ENCODE measurements at regions not wholly inside any gene's neighbourhood (a gene's known extent, or its start where the extent isn't known, plus 50 kb on each side); places are given as distances from the start of the nearest gene placed in this dataset.

- H4K20me1 ChIP-seq (ENCODE audit: insufficient read depth, low read length), result no peaks in the 10 kb centered on the region
- H4K5ac ChIP-seq (ENCODE audit: low read depth, low read length), result no peak overlapping the region; the same call in 1 of the 2 replicates
- no peak overlapping the region for H3K23ac ChIP-seq (ENCODE audit: low read depth, low read length)
- peak; percentile 44 for DNase-seq
- no peaks in the 10 kb centered on the region for H3K36me3 ChIP-seq (ENCODE audit: control insufficient read depth, insufficient read depth, low read length)
- ChIA-PET CTCF (interaction anchor here (0.7 kb wide), 1 partner anchor 276 kb away, joined by 5 read pairs; no protein-coding TSS in a partner anchor), POLR2A (ENCODE audit: unreplicated experiment) (interaction anchor here (0.6 kb wide), 1 partner anchor 213 kb away, joined by 4 read pairs; no protein-coding TSS in a partner anchor)
- H3K56ac ChIP-seq (ENCODE audit: extremely low read depth, insufficient read depth, low read length), result no peak overlapping the region
- in situ Hi-C loops (cut with MboI; ENCODE audit: low sequenced_read_pairs), result no loop called here
- peak overlapping the region; percentile 7; the same call in 1 of the 2 replicates for H3K18ac ChIP-seq (ENCODE audit: low read depth, low read length)
- no peak overlapping the region for H2BK120ac ChIP-seq (ENCODE audit: low read depth, low read length)
- H3K9me3 ChIP-seq (ENCODE audit: control insufficient read depth, insufficient read depth, low read length), result no peaks in the 10 kb centered on the region
- no peak overlapping the region for H2BK15ac ChIP-seq (ENCODE audit: low read depth, low read length)
- no peak overlapping the region for H2AK9ac ChIP-seq (replicated peaks; ENCODE audit: low read depth, low read length, poor library complexity)
- dilution Hi-C loops (cut with HindIII; ENCODE audit: low sequenced_read_pairs, unreplicated experiment), result no loop called here
- H3K27me3 ChIP-seq (ENCODE audit: control insufficient read depth, insufficient read depth, low read length), result no peaks in the 10 kb centered on the region
- no peak overlapping the region for H2AFZ ChIP-seq (replicated peaks; ENCODE audit: low read length, poor library complexity)
- no TSS peak for BruUV-seq (replicated peaks)
- no peak overlapping the region for H3K27ac ChIP-seq (ENCODE audit: insufficient read depth, low read length)
- no peak overlapping the region for H3K14ac ChIP-seq (replicated peaks; ENCODE audit: low read depth, low read length)
- intact Hi-C loops (cut with micrococcal nuclease), result no loop called here
- peaks cover 0 to 27% of the 10 kb centered on the region in 2 experiments; a peak in 1 of 4 replicates for H3K79me1 ChIP-seq (ENCODE audit: low read depth in 1 of 2, low read length in 2 of 2)
- H4K8ac ChIP-seq (ENCODE audit: low read depth in 2 of 2, low read length in 2 of 2), result no peak overlapping the region; a peak in 1 of 4 replicates
- 0 out of 2 replicates have a peak overlapping the region, but pooled peaks have one; percentile 46 for H2AK5ac ChIP-seq (ENCODE audit: low read depth, low read length)
- peaks cover 9% of the 10 kb centered on the region for H3K4me1 ChIP-seq (ENCODE audit: control insufficient read depth, insufficient read depth, low read length)
- peak overlapping the region; percentile 9; the same call in 1 of the 2 replicates for H2BK20ac ChIP-seq (ENCODE audit: low read depth, low read length)
- H3K4me3 ChIP-seq (ENCODE audit: insufficient read depth, low read depth, low read length), result no peak overlapping the region
- TF ChIP-seq NFE2L2 (IDR thresholded peaks at IDR 0.05; ENCODE audit: low read depth, low read length), result no peak
- peak; percentile 37; the same call in 1 of the 2 replicates for TF ChIP-seq CEBPB (IDR thresholded peaks at IDR 0.05; ENCODE audit: low read depth, low read length)
- no peak overlapping the region for H2BK5ac ChIP-seq (ENCODE audit: low read depth, low read length, poor library complexity, severe bottlenecking)
- no peaks in the 10 kb centered on the region; the same call in 1 of the 2 replicates for H3K9me1 ChIP-seq (ENCODE audit: insufficient read depth, low read length)
- peak; percentile 36; the same call in 1 of the 2 replicates for ATAC-seq (ENCODE audit: low read depth)
- peak overlapping the region; percentile 20; the same call in 1 of the 2 replicates for H3K4ac ChIP-seq (ENCODE audit: low read depth, low read length)
- no CpG with 5 or more reads among the region's 5 CpGs for WGBS, 2 experiments (ENCODE audit: extremely low coverage in 2 of 2, insufficient read length in 1 of 2)
- no peak overlapping the region for H4K91ac ChIP-seq (ENCODE audit: insufficient read depth, low read depth, low read length)
- no peak overlapping the region for H3K4me2 ChIP-seq (ENCODE audit: low read depth, low read length)
- no peak overlapping the region for H3K9ac ChIP-seq (ENCODE audit: low read depth, low read length)
Measured at GRCh38 chr6:21738180-21739094, 144.9 kb downstream of the SOX4 start.
